ENCODE measurements at regions not wholly inside any gene's neighbourhood (a gene's known extent, or its start where the extent isn't known, plus 50 kb on each side); places are given as distances from the start of the nearest gene placed in this dataset.

- Histone ChIP-seq H3K36me3 (ENCODE audit: insufficient read depth, low read length) (no peaks in the 10 kb centered on the region), H3K9me3 (ENCODE audit: low read depth, low read length) (no peaks in the 10 kb centered on the region), H3K9ac (ENCODE audit: insufficient read length) (no peak overlapping the region), H3K4me3 (no peak overlapping the region), H3K27ac (no peak overlapping the region)
- DNase-seq (ENCODE audit: low read depth, low spot score), result no peak
- no peak for TF ChIP-seq EZH2 (IDR thresholded peaks at IDR 0.05)
- TF ChIP-seq POLR2AphosphoS5 (IDR thresholded peaks at IDR 0.05; ENCODE audit: borderline replicate concordance, low read depth, low read length), result no peak
- TF ChIP-seq FOXP2 (optimal IDR thresholded peaks at IDR 0.05; ENCODE audit: control extremely low read depth, extremely low read length, insufficient read depth), result no peak
Observed at GRCh38 chr2:64238799-64239198, 94.6 kb upstream of the PELI1 start.

- Histone ChIP-seq H3K4me3 (no peak overlapping the region), H3K9ac (ENCODE audit: insufficient read length) (no peak overlapping the region), H3K36me3 (ENCODE audit: insufficient read depth, low read length) (no peaks in the 10 kb centered on the region), H3K27ac (no peak overlapping the region), H3K9me3 (ENCODE audit: low read depth, low read length) (no peaks in the 10 kb centered on the region)
- no peak for DNase-seq (ENCODE audit: low read depth, low spot score)
- TF ChIP-seq FOXP2 (optimal IDR thresholded peaks at IDR 0.05; ENCODE audit: control extremely low read depth, extremely low read length, insufficient read depth) (no peak), POLR2AphosphoS5 (IDR thresholded peaks at IDR 0.05; ENCODE audit: borderline replicate concordance, low read depth, low read length) (no peak), EZH2 (IDR thresholded peaks at IDR 0.05) (no peak)
Observed at GRCh38 chr2:64243081-64244036, 99.1 kb upstream of the PELI1 start.

- no peak overlapping the region for H3K9ac ChIP-seq (ENCODE audit: insufficient read length)
- no peak overlapping the region for H3K4me3 ChIP-seq
- TF ChIP-seq FOXP2 (optimal IDR thresholded peaks at IDR 0.05; ENCODE audit: control extremely low read depth, extremely low read length, insufficient read depth) (no peak), EZH2 (IDR thresholded peaks at IDR 0.05) (no peak), POLR2AphosphoS5 (IDR thresholded peaks at IDR 0.05; ENCODE audit: borderline replicate concordance, low read depth, low read length) (no peak)
- H3K36me3 ChIP-seq (ENCODE audit: insufficient read depth, low read length), result no peaks in the 10 kb centered on the region
- no peak overlapping the region for H3K27ac ChIP-seq
- DNase-seq (ENCODE audit: low read depth, low spot score), result no peak
- no peaks in the 10 kb centered on the region for H3K9me3 ChIP-seq (ENCODE audit: low read depth, low read length)
Observed at GRCh38 chr2:64244037-64244416, 99.8 kb upstream of the PELI1 start.

- TF ChIP-seq EZH2 (IDR thresholded peaks at IDR 0.05) (no peak), POLR2AphosphoS5 (IDR thresholded peaks at IDR 0.05; ENCODE audit: borderline replicate concordance, low read depth, low read length) (no peak), FOXP2 (optimal IDR thresholded peaks at IDR 0.05; ENCODE audit: control extremely low read depth, extremely low read length, insufficient read depth) (no peak)
- H3K36me3 ChIP-seq (ENCODE audit: insufficient read depth, low read length), result no peaks in the 10 kb centered on the region
- no peak overlapping the region for H3K9ac ChIP-seq (ENCODE audit: insufficient read length)
- no peaks in the 10 kb centered on the region for H3K9me3 ChIP-seq (ENCODE audit: low read depth, low read length)
- no peak overlapping the region for H3K4me3 ChIP-seq
- DNase-seq (ENCODE audit: low read depth, low spot score), result no peak
- no peak overlapping the region for H3K27ac ChIP-seq
Observed at GRCh38 chr2:64245631-64246030, 101.4 kb upstream of the PELI1 start.

GRCh38 chr2:64246962-64247361 lies 102.7 kb upstream of the PELI1 start:
- TF ChIP-seq FOXP2 (optimal IDR thresholded peaks at IDR 0.05; ENCODE audit: control extremely low read depth, extremely low read length, insufficient read depth) (no peak), POLR2AphosphoS5 (IDR thresholded peaks at IDR 0.05; ENCODE audit: borderline replicate concordance, low read depth, low read length) (no peak), EZH2 (IDR thresholded peaks at IDR 0.05) (no peak)
- Histone ChIP-seq H3K9me3 (ENCODE audit: low read depth, low read length) (no peaks in the 10 kb centered on the region), H3K36me3 (ENCODE audit: insufficient read depth, low read length) (no peaks in the 10 kb centered on the region), H3K9ac (ENCODE audit: insufficient read length) (no peak overlapping the region), H3K4me3 (no peak overlapping the region), H3K27ac (no peak overlapping the region)
- DNase-seq (ENCODE audit: low read depth, low spot score), result no peak

- H3K27ac ChIP-seq, result no peak overlapping the region
- no peaks in the 10 kb centered on the region for H3K36me3 ChIP-seq (ENCODE audit: insufficient read depth, low read length)
- H3K4me3 ChIP-seq, result no peak overlapping the region
- no peak for DNase-seq (ENCODE audit: low read depth, low spot score)
- TF ChIP-seq POLR2AphosphoS5 (IDR thresholded peaks at IDR 0.05; ENCODE audit: borderline replicate concordance, low read depth, low read length) (no peak), FOXP2 (optimal IDR thresholded peaks at IDR 0.05; ENCODE audit: control extremely low read depth, extremely low read length, insufficient read depth) (no peak), EZH2 (IDR thresholded peaks at IDR 0.05) (no peak)
- no peak overlapping the region for H3K9ac ChIP-seq (ENCODE audit: insufficient read length)
- no peaks in the 10 kb centered on the region for H3K9me3 ChIP-seq (ENCODE audit: low read depth, low read length)
Observed at GRCh38 chr2:64249426-64249825, 105.2 kb upstream of the PELI1 start.

- no peaks in the 10 kb centered on the region for H3K36me3 ChIP-seq (ENCODE audit: insufficient read depth, low read length)
- H3K4me3 ChIP-seq, result no peak overlapping the region
- no peak overlapping the region for H3K27ac ChIP-seq
- H3K9ac ChIP-seq (ENCODE audit: insufficient read length), result no peak overlapping the region
- DNase-seq (ENCODE audit: low read depth, low spot score), result no peak
- H3K9me3 ChIP-seq (ENCODE audit: low read depth, low read length), result no peaks in the 10 kb centered on the region
- TF ChIP-seq POLR2AphosphoS5 (IDR thresholded peaks at IDR 0.05; ENCODE audit: borderline replicate concordance, low read depth, low read length) (no peak), FOXP2 (optimal IDR thresholded peaks at IDR 0.05; ENCODE audit: control extremely low read depth, extremely low read length, insufficient read depth) (no peak), EZH2 (IDR thresholded peaks at IDR 0.05) (no peak)
Observed at GRCh38 chr2:64250063-64250462, 105.8 kb upstream of the PELI1 start.

- DNase-seq (ENCODE audit: low read depth, low spot score), result no peak
- TF ChIP-seq POLR2AphosphoS5 (IDR thresholded peaks at IDR 0.05; ENCODE audit: borderline replicate concordance, low read depth, low read length), result no peak
- TF ChIP-seq EZH2 (IDR thresholded peaks at IDR 0.05), result no peak
- no peak for TF ChIP-seq FOXP2 (optimal IDR thresholded peaks at IDR 0.05; ENCODE audit: control extremely low read depth, extremely low read length, insufficient read depth)
- H3K9ac ChIP-seq (ENCODE audit: insufficient read length), result no peak overlapping the region
- H3K9me3 ChIP-seq (ENCODE audit: low read depth, low read length), result no peaks in the 10 kb centered on the region
- no peak overlapping the region for H3K27ac ChIP-seq
- no peaks in the 10 kb centered on the region for H3K36me3 ChIP-seq (ENCODE audit: insufficient read depth, low read length)
- no peak overlapping the region for H3K4me3 ChIP-seq
Observed at GRCh38 chr2:64250751-64251423, 106.7 kb upstream of the PELI1 start.
